IPS DF 4.7 (cell line): ENCODE measurements at regions not wholly inside any gene's neighbourhood (a gene's known extent, or its start where the extent isn't known, plus 50 kb on each side); places are given as distances from the start of the nearest gene placed in this dataset.
A peak's percentile ranks its signal among the peaks of the same experiment; 100 is the strongest.
"Not testable (repeated sequence)": the region's sequence is repeated elsewhere in the genome, so short reads cannot be mapped to it uniquely, and the experiment has no call there.

Source experiments
- DNase-seq: peaks from one replicate; pipeline ENCODE4 v3.0.0-alpha.2; 2013; ENCODE audit warnings: low spot score; ENCODE audit errors: extremely low read depth

- DNase-seq, result no peak
Measured at GRCh38 chr5:25570067-25570583, 925.3 kb upstream of the CDH10 start.

GRCh38 chr5:25568989-25569625, 924.3 kb upstream of the CDH10 start:
- no peak for DNase-seq

- no peak for DNase-seq
Measured at GRCh38 chr5:25568294-25568693, 923.5 kb upstream of the CDH10 start.

GRCh38 chr5:25567881-25568280, 923.1 kb upstream of the CDH10 start:
- no peak for DNase-seq

- DNase-seq, result no peak
Measured at GRCh38 chr5:25562656-25563055, 917.9 kb upstream of the CDH10 start.

GRCh38 chr5:25554077-25554476, 909.3 kb upstream of the CDH10 start:
- no peak for DNase-seq

GRCh38 chr5:25552871-25553481, 908.2 kb upstream of the CDH10 start:
- no peak for DNase-seq

- DNase-seq, result no peak
Measured at GRCh38 chr5:25550793-25551192, 906.0 kb upstream of the CDH10 start.

- DNase-seq, result peak; percentile 56
Measured at GRCh38 chr5:25544652-25545249, 900.0 kb upstream of the CDH10 start.

GRCh38 chr5:25540628-25541027, 895.9 kb upstream of the CDH10 start:
- DNase-seq, result no peak

GRCh38 chr5:25539536-25539935, 894.8 kb upstream of the CDH10 start:
- no peak for DNase-seq

GRCh38 chr5:25536461-25536860, 891.7 kb upstream of the CDH10 start:
- DNase-seq, result not testable (repeated sequence)

GRCh38 chr5:25516141-25516540, 871.4 kb upstream of the CDH10 start:
- no peak for DNase-seq

GRCh38 chr5:25515525-25515924, 870.7 kb upstream of the CDH10 start:
- DNase-seq, result no peak

GRCh38 chr5:25510692-25511091, 865.9 kb upstream of the CDH10 start:
- not testable (repeated sequence) for DNase-seq

GRCh38 chr5:25508011-25508410, 863.2 kb upstream of the CDH10 start:
- not testable (repeated sequence) for DNase-seq

- no peak for DNase-seq
Measured at GRCh38 chr5:25500635-25501034, 855.9 kb upstream of the CDH10 start.

- DNase-seq, result no peak
Measured at GRCh38 chr5:25489834-25490538, 845.2 kb upstream of the CDH10 start.

GRCh38 chr5:25488119-25488518, 843.3 kb upstream of the CDH10 start:
- no peak for DNase-seq

GRCh38 chr5:25484391-25484790, 839.6 kb upstream of the CDH10 start:
- no peak for DNase-seq

GRCh38 chr5:25481463-25481862, 836.7 kb upstream of the CDH10 start:
- no peak for DNase-seq

GRCh38 chr5:25459082-25459481, 814.3 kb upstream of the CDH10 start:
- DNase-seq, result no peak
